ENCODE measurements at regions not wholly inside any gene's neighbourhood (a gene's known extent, or its start where the extent isn't known, plus 50 kb on each side); places are given as distances from the start of the nearest gene placed in this dataset.
"Not testable (repeated sequence)": the region's sequence is repeated elsewhere in the genome, so short reads cannot be mapped to it uniquely, and the experiment has no call there.

DNA sequence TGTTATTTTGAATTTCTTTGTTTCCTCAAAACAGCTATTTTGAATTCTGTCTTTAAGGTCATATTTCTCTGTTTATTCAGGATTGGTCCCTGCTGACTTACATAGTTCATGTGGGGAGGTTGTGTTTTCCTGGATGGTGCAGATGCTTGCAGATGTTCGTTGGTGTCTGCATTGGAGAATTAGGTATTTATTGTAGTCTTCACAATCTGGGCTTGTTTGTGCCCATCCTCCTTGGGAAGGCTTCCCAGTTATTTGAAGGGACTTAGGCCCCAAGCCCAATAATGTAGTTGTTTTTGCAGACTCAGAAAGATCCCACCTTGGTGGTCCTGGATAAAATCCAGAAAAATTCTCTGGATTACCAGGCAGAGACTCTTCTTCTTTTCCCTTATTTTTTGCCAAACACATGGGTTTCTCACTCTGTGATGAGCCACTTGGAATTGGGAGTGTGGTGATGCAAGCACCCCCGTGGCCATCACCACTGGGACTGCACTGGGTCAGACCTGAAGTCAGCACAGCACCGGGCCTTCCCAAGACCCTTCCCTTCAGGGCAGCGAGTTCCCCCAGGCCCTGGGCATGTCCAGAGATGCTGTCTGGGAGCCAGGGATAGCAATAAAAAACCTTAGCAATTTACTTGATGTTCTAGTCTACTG lies 81.6 kb upstream of the EZR start:
- no peak for ATAC-seq (replicated peaks)
- no peak overlapping the region for H3K4me3 Mint-ChIP-seq
- H3K4me1 Mint-ChIP-seq, result no peaks in the 10 kb centered on the region
- no peaks in the 10 kb centered on the region for H3K36me3 Mint-ChIP-seq (ENCODE audit: low read depth)
- peaks cover 11% of the 10 kb centered on the region for H3K9me3 Mint-ChIP-seq
- no peak overlapping the region for H3K27ac Mint-ChIP-seq
- no peaks in the 10 kb centered on the region for H3K27me3 Mint-ChIP-seq

DNA sequence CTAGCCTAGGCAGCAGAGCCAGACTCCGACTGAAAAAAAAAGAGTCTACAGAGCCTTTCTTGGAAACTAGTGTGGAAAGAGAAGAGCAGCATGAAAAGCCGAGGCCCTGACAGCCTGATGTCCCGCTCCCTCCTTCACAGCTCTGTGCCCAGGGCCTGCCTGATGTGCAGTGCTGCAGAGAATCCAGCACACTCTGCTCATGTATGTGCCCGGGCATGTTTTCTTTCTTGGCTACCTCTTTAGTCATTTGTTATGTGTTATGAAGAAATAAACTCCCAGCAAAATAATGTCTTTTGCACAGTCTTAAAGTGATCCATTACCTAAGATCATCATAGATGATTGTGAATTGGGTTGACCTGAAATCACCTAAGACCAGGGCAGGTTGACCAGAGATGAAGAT lies 78.1 kb upstream of the EZR start:
- Mint-ChIP-seq H3K27me3 (no peaks in the 10 kb centered on the region), H3K9me3 (no peaks in the 10 kb centered on the region), H3K27ac (no peak overlapping the region), H3K4me1 (no peaks in the 10 kb centered on the region), H3K4me3 (no peak overlapping the region), H3K36me3 (ENCODE audit: low read depth) (no peaks in the 10 kb centered on the region)
- no peak for ATAC-seq (replicated peaks)

DNA sequence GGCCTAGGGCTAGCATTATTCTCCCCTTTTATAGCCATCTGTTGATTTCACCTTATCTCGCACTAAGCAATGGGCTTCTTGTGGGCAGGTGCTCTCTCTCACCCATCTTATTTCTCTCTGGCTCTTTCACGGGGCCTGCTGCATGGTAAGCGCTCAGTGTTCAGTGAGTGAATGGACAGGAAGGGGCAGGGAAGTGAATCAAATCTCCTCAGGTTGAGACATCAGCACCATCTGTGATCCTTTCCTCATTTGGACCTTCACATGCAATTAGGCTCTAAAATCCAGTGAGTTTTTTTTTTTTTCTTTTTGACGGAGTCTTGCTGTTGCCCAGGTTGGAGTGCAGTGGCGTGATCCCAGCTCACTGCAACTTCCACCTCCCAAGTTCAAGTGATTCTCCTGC lies 76.5 kb upstream of the EZR start:
- no peaks in the 10 kb centered on the region for H3K9me3 Mint-ChIP-seq
- no peaks in the 10 kb centered on the region for H3K36me3 Mint-ChIP-seq (ENCODE audit: low read depth)
- no peak overlapping the region for H3K4me3 Mint-ChIP-seq
- no peaks in the 10 kb centered on the region for H3K27me3 Mint-ChIP-seq
- H3K4me1 Mint-ChIP-seq, result no peaks in the 10 kb centered on the region
- H3K27ac Mint-ChIP-seq, result no peak overlapping the region
- no peak for ATAC-seq (replicated peaks)

DNA sequence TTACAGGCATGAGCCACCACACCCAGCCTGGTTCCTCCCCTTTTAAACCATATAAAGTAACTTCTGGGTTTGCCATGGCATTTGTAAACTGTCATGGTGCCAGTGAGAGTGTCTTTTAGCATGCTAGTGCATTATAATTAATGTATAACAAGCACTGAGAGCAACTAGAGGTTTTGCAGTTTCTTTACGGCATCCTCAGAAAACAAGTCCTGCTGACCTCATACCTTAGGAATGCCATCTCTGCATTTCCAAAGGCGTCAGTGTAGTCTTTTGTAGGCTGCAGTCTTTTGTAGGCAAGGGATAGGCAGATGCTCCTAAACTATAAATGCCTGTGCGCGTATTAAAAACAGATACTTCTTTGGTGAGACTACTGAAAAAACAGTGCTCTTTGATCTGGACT lies 75.0 kb upstream of the EZR start:
- Mint-ChIP-seq H3K4me3 (no peak overlapping the region), H3K9me3 (no peaks in the 10 kb centered on the region), H3K27ac (no peak overlapping the region), H3K27me3 (no peaks in the 10 kb centered on the region), H3K4me1 (no peaks in the 10 kb centered on the region), H3K36me3 (ENCODE audit: low read depth) (no peaks in the 10 kb centered on the region)
- ATAC-seq (replicated peaks), result no peak

DNA sequence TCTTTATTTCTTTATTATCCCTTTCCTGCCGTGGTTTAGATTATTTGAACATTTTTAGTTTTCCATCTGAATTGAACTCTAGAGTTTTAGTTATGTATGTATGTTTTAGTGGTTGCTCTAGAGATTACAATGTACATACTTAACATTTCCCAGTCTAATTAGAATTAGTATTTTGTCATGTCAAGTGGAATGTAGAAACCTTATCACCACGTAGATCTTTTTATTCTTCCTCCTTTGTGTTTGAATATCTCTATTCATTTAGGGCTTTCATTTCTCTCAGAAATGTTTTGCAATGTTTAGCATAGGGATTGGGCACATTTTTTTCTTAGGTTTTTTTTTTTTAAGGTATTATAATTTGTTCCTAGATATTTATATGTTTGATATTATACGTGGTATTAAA lies 73.1 kb upstream of the EZR start:
- H3K4me3 Mint-ChIP-seq, result no peak overlapping the region
- H3K27ac Mint-ChIP-seq, result no peak overlapping the region
- no peaks in the 10 kb centered on the region for H3K4me1 Mint-ChIP-seq
- no peak for ATAC-seq (replicated peaks)
- no peaks in the 10 kb centered on the region for H3K9me3 Mint-ChIP-seq
- no peaks in the 10 kb centered on the region for H3K36me3 Mint-ChIP-seq (ENCODE audit: low read depth)
- H3K27me3 Mint-ChIP-seq, result no peaks in the 10 kb centered on the region

DNA sequence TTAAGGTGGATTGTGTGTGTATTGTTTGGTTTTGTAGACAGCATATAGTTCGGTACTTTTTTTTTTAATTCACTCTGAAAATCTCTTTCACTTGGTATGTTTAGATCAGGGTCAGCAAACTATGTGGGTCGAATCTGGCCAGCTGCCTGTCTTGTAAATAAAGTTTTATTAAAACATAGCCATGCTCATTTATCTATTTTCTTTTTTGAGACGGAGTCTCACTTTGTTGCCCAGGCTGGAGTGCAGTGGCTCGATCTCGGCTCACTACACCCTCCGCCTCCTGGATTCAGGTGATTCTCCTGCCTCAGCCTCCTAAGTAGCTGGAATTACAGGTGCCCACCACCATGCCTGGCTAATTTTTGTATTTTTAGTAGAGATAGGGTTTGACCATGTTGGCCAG lies 72.4 kb upstream of the EZR start:
- not testable (repeated sequence) for H3K9me3 Mint-ChIP-seq; H3K4me1 Mint-ChIP-seq; H3K27me3 Mint-ChIP-seq; H3K27ac Mint-ChIP-seq; H3K36me3 Mint-ChIP-seq (ENCODE audit: low read depth); H3K4me3 Mint-ChIP-seq; ATAC-seq (replicated peaks)

DNA sequence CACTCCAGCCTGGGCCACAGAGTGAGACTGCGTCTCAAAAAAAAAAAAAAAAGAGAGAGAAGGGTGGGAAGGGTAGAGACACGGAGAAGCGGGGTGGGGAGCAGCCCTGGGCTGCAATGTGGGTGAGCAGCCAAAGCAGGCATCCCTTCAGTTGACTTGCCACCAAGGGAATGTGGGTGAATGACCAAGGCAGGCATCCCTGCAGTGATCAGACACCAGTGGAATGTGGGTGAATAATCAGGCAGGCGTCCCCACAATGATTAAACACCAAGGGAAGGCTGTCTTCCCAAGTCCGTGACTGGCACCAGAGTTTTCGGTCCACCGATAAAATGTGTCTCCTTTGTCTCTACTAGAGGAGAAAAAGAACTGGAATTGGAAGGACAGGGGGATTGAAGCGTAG lies 69.0 kb upstream of the EZR start:
- not testable (repeated sequence) for H3K4me1 Mint-ChIP-seq; H3K9me3 Mint-ChIP-seq; H3K27ac Mint-ChIP-seq; H3K4me3 Mint-ChIP-seq; H3K36me3 Mint-ChIP-seq (ENCODE audit: low read depth); ATAC-seq (replicated peaks); H3K27me3 Mint-ChIP-seq

DNA sequence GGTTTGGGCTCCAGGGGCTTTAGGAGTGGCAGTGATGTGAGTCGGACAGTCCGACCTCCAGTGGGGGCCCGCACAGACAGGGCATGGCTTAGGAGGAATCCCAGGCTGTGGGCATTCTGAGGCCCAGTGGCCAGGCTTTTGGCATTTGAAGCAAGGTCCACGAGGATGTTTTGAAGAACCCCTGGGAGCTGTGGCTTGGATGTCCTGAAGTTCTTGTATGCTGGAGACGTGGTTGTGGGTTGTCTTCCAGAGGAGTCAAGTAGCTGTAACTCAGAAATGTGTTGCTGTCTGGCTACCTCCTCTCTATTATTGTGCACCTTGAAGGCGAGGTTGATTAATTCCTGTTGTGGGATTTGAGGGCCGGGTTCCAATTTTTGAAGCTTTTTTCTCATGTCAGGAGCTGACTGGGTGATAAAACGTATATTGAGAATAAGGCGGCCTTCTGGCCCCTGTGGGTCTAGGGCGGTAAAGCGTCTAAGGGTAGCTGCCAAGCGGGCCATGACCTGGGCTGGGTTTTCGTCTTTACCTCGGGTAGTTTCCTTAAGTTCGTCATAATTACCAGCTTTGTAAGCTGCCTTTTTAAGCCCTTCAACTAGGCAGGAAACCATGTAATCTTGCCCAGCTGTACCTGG lies 67.3 kb upstream of the EZR start:
- not testable (repeated sequence) for H3K27ac Mint-ChIP-seq; H3K36me3 Mint-ChIP-seq (ENCODE audit: low read depth)

DNA sequence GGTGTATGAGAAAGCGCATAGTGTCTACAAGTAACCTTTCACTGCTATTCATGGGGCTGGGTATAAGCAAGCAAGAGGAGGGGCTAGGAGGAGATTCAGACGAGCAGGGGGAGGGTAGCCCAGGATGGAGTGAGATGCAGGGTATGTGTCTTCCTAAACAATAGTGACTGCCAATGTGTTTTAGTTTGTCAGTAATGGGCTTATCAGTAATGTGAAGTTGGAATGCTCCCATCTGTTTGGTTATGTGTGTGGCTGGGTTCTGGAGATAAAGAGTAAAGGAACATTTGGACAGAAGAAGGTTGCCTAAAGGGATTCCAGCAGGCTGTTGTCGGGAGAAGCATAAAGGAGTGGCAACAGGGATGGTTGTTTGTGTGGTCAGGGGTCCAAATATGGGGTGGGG lies 62.7 kb upstream of the EZR start:
- H3K27me3 Mint-ChIP-seq; H3K36me3 Mint-ChIP-seq (ENCODE audit: low read depth); H3K27ac Mint-ChIP-seq; ATAC-seq (replicated peaks); H3K4me3 Mint-ChIP-seq; H3K9me3 Mint-ChIP-seq: not testable (repeated sequence)
- H3K4me1 Mint-ChIP-seq, result peaks cover 19% of the 10 kb centered on the region

More for the DNA sequence above, 67.3 kb upstream of the EZR start:
- H3K4me1 Mint-ChIP-seq; H3K4me3 Mint-ChIP-seq; H3K27me3 Mint-ChIP-seq; H3K9me3 Mint-ChIP-seq; ATAC-seq (replicated peaks): not testable (repeated sequence)

DNA sequence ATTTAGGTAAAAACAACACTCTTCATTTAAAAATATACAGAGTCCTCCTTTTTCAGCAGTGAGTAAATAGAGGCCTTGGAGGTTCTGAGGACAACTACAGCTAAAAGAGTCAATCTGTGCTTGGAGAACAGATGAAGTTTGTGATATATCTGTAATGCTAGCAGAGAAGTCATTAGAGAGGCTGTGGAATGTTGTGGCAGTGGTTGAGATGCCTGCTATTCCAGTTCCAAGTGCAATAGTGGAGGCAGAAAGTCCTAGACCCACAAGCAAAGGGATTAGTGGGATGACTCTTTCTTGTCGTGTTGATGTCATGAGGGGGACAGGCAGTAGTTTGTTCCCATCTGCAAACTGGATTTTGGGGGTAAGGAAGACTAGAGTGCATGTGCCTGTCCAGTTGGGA lies 62.1 kb upstream of the EZR start:
- H3K36me3 Mint-ChIP-seq (ENCODE audit: low read depth); H3K27ac Mint-ChIP-seq; H3K4me3 Mint-ChIP-seq; ATAC-seq (replicated peaks); H3K9me3 Mint-ChIP-seq; H3K27me3 Mint-ChIP-seq: not testable (repeated sequence)
- H3K4me1 Mint-ChIP-seq, result peaks cover 19% of the 10 kb centered on the region

DNA sequence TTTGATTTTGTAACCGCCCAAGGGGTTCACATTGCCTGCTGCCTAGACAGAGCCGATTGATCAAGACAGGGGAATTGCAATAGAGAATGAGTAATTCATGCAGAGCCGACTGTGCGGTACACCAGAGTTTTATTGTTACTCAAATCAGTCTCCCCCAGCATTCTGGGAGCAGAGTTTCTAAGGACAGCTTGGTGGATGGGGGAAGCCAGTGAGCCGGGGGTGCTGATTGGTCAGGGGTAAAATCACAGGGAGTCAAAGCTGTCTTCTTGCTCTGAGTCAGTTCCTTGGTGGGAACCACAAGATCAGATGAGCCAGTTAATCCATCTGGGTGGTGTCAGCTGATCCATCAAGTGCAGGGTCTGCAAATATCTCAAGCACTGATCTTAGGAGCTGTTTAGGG lies 60.0 kb upstream of the EZR start:
- peak overlapping the region; percentile 91 for H3K27ac Mint-ChIP-seq
- no peaks in the 10 kb centered on the region for H3K9me3 Mint-ChIP-seq
- H3K27me3 Mint-ChIP-seq, result no peaks in the 10 kb centered on the region
- H3K36me3 Mint-ChIP-seq (ENCODE audit: low read depth), result peaks cover 7% of the 10 kb centered on the region
- H3K4me3 Mint-ChIP-seq, result peak overlapping the region; percentile 75
- ATAC-seq (replicated peaks), result peak; percentile 98
- peaks cover 19% of the 10 kb centered on the region for H3K4me1 Mint-ChIP-seq

DNA sequence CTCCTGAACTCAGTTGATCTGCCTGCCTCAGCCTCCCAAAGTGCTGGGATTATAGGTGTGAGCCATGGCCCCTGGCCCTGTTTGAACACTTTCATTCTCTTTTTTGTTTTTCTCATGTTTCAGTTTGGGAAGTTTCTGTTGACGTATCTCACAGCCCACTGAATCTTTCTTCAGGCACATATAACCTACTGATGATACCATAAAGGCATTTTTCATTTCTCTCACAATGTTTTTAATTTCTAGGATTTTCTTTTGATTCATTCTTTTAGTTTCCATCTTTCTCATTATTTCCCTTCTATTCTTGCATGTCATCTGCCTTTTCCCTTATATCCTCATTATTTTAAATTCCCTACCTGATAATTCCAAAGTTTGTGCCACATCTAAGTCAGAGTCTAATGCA lies 58.5 kb upstream of the EZR start:
- Mint-ChIP-seq H3K27me3 (no peaks in the 10 kb centered on the region), H3K9me3 (no peaks in the 10 kb centered on the region), H3K4me3 (peak overlapping the region; percentile 75), H3K36me3 (ENCODE audit: low read depth) (peaks cover 7% of the 10 kb centered on the region), H3K4me1 (peaks cover 19% of the 10 kb centered on the region), H3K27ac (no peak overlapping the region)
- ATAC-seq (replicated peaks), result peak; percentile 34

DNA sequence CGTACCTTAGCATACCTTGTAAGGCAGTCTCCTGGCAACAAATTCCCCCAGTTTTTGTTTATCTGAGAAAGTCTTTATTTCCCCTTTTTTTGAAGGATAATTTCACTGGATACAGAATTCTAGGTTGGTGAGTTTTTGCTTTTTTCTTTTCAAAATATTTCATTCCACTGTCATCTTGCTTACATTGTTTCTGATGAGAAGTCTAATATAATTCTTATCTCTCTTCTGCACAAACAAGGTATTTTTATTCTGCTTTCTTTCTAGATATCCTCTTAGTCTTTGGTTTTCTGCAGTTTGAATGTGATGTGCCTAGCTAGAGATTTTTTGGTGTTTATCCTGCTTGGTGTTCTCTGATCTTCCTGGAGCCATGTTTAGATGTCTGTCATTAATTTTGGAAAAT lies 57.7 kb upstream of the EZR start:
- Mint-ChIP-seq H3K4me1 (peaks cover 19% of the 10 kb centered on the region), H3K27me3 (no peaks in the 10 kb centered on the region), H3K9me3 (no peaks in the 10 kb centered on the region), H3K27ac (no peak overlapping the region), H3K36me3 (ENCODE audit: low read depth) (peaks cover 7% of the 10 kb centered on the region), H3K4me3 (no peak overlapping the region)
- ATAC-seq (replicated peaks), result no peak

DNA sequence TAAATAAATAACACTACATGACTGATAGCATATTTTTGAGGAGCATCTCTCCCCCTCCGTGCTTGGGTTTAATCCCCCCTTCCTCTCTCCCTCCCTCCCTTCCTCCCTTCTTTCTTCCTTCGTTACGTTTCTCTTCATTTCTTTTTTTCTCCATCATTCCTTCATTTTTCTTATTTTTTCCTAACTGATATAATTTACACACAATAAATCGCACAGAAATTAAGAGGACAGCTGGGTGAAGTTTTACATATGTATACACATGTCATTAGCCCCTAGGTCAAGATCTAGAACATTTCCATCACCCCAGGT lies 51.4 kb upstream of the EZR start:
- Mint-ChIP-seq H3K9me3 (no peaks in the 10 kb centered on the region), H3K36me3 (ENCODE audit: low read depth) (peaks cover 6% of the 10 kb centered on the region), H3K4me1 (peaks cover 23% of the 10 kb centered on the region), H3K4me3 (peak overlapping the region; percentile 96), H3K27ac (peak overlapping the region; percentile 100), H3K27me3 (no peaks in the 10 kb centered on the region)
- ATAC-seq (replicated peaks), result no peak

DNA sequence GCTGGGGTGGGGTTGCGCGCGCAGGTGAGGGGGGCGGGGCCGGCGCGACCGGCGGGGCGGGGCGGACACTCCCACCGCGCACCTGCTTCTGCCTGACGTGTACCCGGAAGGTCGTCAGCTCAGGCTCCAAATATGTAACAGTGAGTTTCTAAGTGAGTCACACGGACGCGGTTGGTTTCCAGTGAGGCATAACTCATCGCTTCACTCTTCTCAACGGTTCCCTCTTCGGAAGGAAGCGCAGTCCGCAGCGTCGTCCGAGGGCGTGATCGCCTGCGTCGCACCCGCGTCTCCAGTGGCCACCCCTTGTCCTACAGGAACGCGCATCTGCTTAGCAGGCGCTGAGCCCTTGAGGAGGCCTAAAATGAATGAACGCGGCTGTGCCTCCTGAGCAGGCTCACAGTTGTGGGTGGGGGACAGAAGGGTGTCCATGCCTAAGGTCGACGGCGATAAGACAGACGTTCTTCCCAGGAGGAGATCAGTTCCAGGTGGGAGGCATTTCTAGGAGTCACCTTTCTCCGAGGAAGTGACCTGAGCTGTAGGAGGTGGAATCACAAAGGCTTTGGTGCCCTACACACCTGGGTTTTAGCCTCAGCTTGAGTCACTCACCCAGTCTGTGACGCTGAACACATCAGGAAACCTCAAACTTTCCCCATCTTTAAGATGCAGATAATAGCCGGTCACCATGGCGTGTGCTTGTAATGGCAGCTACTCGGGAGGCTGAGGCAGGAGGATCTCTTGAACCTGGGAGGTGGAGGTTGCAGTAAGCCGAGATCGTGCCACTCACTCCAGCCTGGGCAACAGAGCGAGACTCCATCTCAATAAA lies 50.9 kb upstream of the EZR start:
- peaks cover 6% of the 10 kb centered on the region for H3K36me3 Mint-ChIP-seq (ENCODE audit: low read depth)

More for the DNA sequence above, 50.9 kb upstream of the EZR start:
- peak overlapping the region; percentile 96 for H3K4me3 Mint-ChIP-seq
- peaks cover 23% of the 10 kb centered on the region for H3K4me1 Mint-ChIP-seq
- no peaks in the 10 kb centered on the region for H3K27me3 Mint-ChIP-seq
- peak overlapping the region; percentile 100 for H3K27ac Mint-ChIP-seq
- no peaks in the 10 kb centered on the region for H3K9me3 Mint-ChIP-seq
- peak; percentile 92 for ATAC-seq (replicated peaks)

Data from activated T-helper 17 cell treated with anti-CD3 and anti-CD28 coated beads, Interleukin-2, amount 50 U/mL, for 72 hours (primary cell).